NB4 (cell line): ENCODE measurements at regions not wholly inside any gene's neighbourhood (a gene's known extent, or its start where the extent isn't known, plus 50 kb on each side); places are given as distances from the start of the nearest gene placed in this dataset.

ENCODE experiments used
- DNase-seq: peaks from one replicate; pipeline ENCODE4 v3.0.0; 2010; ENCODE audit warnings: low read depth
- H3K4me3 ChIP-seq: one replicate; pipeline ENCODE4 v1.5.1; 2011; ENCODE audit warnings: mild to moderate bottlenecking, low read depth, low read length, moderate library complexity
- CTCF ChIP-seq: IDR thresholded peaks from one replicate; pipeline ENCODE4 v1.5.1; 2012; ENCODE audit warnings: low read depth, low read length
- MAX ChIP-seq: IDR thresholded peaks from 2 replicates; pipeline ENCODE4 v1.6.1; 2011; ENCODE audit warnings: low read depth, low read length
- MYC ChIP-seq: IDR thresholded peaks from 2 replicates; pipeline ENCODE4 v1.6.1; 2011; ENCODE audit warnings: low read depth, low read length
- POLR2A ChIP-seq: IDR thresholded peaks from 2 replicates; pipeline ENCODE4 v1.6.1; 2011; ENCODE audit warnings: mild to moderate bottlenecking; ENCODE audit not compliant: insufficient read length; ENCODE audit errors: extremely low read depth

DNA sequence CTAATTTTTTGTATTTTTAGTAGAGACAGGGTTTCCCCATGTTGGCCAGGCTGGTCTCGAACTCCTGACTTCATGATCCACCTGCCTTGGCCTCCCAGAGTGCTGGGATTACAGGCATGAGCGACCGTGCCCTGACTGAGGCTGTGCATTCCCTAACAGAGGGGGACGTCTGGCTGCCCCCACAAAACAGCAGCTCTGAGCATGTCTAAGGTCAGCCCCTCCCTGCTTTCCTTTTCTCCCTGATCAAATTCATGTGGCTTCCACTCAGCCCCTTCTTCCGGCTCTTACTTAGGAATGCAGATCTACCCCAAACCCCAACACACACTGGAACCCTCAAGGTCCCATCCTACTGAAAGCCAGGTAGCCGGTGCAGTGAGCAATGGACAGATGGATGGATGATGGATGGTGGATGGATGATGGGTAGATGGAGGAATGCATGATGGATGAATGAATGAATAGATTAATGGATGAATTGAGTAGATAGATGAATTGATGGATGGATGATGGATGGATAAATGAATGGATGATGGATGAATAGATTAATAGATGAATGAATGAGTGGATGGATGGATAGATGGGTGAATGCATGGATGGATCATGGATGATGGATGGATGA, 91.5 kb upstream of the BHLHE23 start:
- no peak for DNase-seq
- TF ChIP-seq MYC (no peak), POLR2A (no peak), MAX (no peak), CTCF (no peak)
- no peak overlapping the region for H3K4me3 ChIP-seq

DNA sequence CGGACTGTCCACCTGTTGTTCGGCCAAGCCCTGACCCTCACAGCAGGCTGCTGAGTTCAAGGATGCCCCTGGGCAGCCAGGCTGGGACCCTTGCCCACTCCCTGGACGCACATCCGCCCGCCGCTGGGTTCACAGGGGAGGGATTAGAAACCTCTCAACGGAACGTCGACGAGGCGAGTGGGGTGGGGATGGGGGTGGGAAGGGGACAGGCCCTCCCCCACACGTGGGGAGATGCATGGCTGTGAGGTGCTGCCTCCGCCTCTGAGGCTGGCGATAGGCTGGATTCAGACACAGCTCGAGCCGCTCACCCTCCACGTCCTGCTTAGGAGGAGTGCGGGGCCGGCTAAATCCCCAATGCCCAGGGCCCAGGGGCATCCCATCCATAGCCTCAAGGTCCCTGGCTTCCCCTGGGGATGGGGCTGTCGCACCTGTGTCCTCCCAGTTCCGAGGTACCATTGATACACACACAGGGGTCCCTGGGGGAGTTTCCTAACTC, 90.6 kb upstream of the BHLHE23 start:
- H3K4me3 ChIP-seq, result no peak overlapping the region
- no peak for TF ChIP-seq CTCF
- no peak for TF ChIP-seq MYC
- no peak for TF ChIP-seq MAX
- TF ChIP-seq POLR2A, result no peak
- DNase-seq, result no peak

- no peak for DNase-seq
- TF ChIP-seq CTCF (no peak), MYC (no peak), MAX (no peak), POLR2A (no peak)
- H3K4me3 ChIP-seq, result no peak overlapping the region
Observed at GRCh38 chr20:63096681-63097335, 90.0 kb upstream of the BHLHE23 start.

GRCh38 chr20:63095718-63096654, 89.2 kb upstream of the BHLHE23 start:
- no peak for DNase-seq
- no peak overlapping the region for H3K4me3 ChIP-seq
- TF ChIP-seq POLR2A, result no peak
- TF ChIP-seq MAX, result no peak
- TF ChIP-seq CTCF, result no peak
- no peak for TF ChIP-seq MYC

GRCh38 chr20:63094767-63095499, 88.2 kb upstream of the BHLHE23 start:
- TF ChIP-seq CTCF (no peak), MYC (no peak), POLR2A (no peak), MAX (no peak)
- DNase-seq, result no peak
- H3K4me3 ChIP-seq, result no peak overlapping the region
